ENCODE measurements at regions not wholly inside any gene's neighbourhood (a gene's known extent, or its start where the extent isn't known, plus 50 kb on each side); places are given as distances from the start of the nearest gene placed in this dataset.

DNA sequence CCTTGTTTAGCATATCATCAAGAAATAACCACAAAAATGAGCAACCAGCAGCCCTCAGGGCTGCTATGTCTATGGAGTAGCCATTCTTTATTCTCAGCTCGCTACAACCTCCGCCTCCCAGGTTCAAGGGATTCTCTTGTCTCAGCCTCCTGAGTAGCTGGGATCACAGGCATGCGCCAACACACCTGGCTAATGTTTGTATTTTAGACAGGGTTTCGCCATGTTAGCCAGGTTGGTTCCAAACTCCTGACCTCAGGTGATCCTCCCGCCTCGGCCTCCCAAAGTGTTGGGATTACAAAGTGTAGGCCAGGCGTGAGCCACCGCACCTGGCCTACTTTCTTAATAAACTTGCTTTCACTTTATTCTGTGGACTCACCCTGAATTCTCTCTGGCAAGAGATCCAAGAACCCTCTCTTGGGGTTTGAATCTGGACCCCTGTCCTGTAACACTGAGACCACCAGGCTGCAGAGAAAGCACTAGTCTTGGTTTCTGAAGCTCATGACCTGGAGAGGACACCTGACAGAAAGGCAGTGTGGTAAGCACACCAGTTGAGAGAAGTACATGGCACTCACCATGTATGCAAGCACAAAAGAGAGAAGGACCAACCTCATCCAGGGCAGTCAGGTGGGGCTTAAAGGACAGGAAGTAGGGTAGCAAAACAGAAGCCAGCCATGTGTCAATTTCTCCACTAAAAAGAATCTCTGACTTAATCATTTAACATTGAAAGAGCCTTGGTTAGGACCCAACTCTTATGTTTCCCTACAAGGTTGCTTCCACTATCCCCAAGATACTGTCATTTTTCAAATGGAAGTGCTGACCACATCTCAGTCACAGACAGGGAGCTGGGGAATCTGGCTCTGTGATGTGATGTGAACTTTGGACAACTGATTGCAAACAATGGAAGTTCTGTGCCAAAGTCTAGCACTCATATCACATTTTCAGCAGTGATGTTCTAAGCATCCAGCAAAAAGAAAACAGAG is 97.4 kb upstream of the DST start:
- ChIA-PET CTCF (no interaction called here), POLR2A (no interaction called here)
- Histone ChIP-seq H3K4me3 (ENCODE audit: low read length) (no peak overlapping the region), H3K4me1 (ENCODE audit: control insufficient read depth in 2 of 2, insufficient read depth in 2 of 2, low read length in 2 of 2) (no peaks in the 10 kb centered on the region), H3K27ac (ENCODE audit: low read depth, low read length) (no peak overlapping the region), H3K36me3 (ENCODE audit: control insufficient read depth in 2 of 3, insufficient read depth in 3 of 3, low read length in 3 of 3) (no peaks in the 10 kb centered on the region), H3K27me3 (ENCODE audit: control insufficient read depth in 2 of 2, insufficient read depth in 2 of 2, low read length in 2 of 2) (no peaks in the 10 kb centered on the region), H3K9me3 (ENCODE audit: control insufficient read depth in 2 of 3, low read length in 3 of 3) (no peaks in the 10 kb centered on the region)
- H3K27me3 Mint-ChIP-seq, result peaks cover 0 to 14% (median 10%) of the 10 kb centered on the region in 5 donors
- DNase-seq, result no peak
- H3K4me3 Mint-ChIP-seq, result no peak overlapping the region
- peaks cover 0 to 4% (median 0%) of the 10 kb centered on the region in 7 donors for H3K4me1 Mint-ChIP-seq
- no peak overlapping the region for H3K27ac Mint-ChIP-seq
- intact Hi-C loops (cut with micrococcal nuclease), result no loop called here
- H3K36me3 Mint-ChIP-seq, result no peaks in the 10 kb centered on the region
- H3K9me3 Mint-ChIP-seq, result no peaks in the 10 kb centered on the region
- ATAC-seq, result no peak

DNA sequence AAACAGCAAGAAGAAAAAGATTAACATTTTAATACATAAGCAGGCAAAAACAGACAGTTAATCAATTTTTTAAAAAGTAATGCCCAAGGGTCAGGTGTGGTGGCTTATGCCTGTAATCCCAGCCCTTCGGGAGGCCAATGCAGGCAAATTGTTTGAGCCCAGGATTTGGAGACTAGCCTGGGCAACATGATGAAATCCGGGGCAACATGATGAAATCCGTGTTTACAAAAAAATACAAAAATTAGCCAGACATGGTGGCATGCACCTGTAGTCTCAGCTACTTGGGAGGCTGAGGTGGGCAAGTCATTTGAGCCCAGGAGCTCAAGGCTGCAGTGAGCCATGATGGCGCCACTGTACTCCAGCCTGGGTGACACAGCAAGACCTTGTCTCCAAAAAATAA is 94.1 kb upstream of the DST start:
- Histone ChIP-seq H3K36me3 (ENCODE audit: control insufficient read depth in 2 of 3, insufficient read depth in 3 of 3, low read length in 3 of 3) (no peaks in the 10 kb centered on the region), H3K4me3 (ENCODE audit: low read length) (no peak overlapping the region), H3K27ac (ENCODE audit: low read depth, low read length) (no peak overlapping the region), H3K9me3 (ENCODE audit: control insufficient read depth in 2 of 3, low read length in 3 of 3) (no peaks in the 10 kb centered on the region), H3K4me1 (ENCODE audit: control insufficient read depth in 2 of 2, insufficient read depth in 2 of 2, low read length in 2 of 2) (no peaks in the 10 kb centered on the region), H3K27me3 (ENCODE audit: control insufficient read depth in 2 of 2, insufficient read depth in 2 of 2, low read length in 2 of 2) (no peaks in the 10 kb centered on the region)
- ATAC-seq (no peak), DNase-seq (no peak)
- intact Hi-C loops (cut with micrococcal nuclease), result no loop called here
- CTCF ChIA-PET, result no interaction called here
- POLR2A ChIA-PET, result no interaction called here
- Mint-ChIP-seq H3K27me3 (peaks cover 0 to 14% (median 2%) of the 10 kb centered on the region in 5 donors), H3K4me3 (no peak overlapping the region), H3K4me1 (no peaks in the 10 kb centered on the region), H3K36me3 (no peaks in the 10 kb centered on the region), H3K9me3 (no peaks in the 10 kb centered on the region), H3K27ac (no peak overlapping the region)

DNA sequence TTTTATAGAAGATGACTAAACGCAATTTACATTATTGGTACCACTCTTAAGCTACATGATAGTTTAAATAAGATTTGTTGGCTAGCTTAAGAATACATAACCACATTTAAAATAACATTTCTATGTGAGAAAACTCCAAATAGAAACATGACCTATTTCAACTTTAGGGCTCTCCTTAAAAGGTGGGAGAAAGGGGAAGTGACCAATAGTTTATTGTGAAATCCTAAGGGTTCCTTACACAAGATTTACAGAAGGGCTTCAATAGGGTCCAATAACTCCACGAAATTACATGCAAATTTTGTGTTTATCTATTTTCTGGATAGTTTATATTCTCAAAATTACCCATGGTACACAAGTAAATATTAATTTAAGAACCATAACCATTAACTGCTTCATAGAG is 91.6 kb upstream of the DST start:
- Histone ChIP-seq H3K9me3 (ENCODE audit: control insufficient read depth in 2 of 3, low read length in 3 of 3) (no peaks in the 10 kb centered on the region), H3K4me1 (ENCODE audit: control insufficient read depth in 2 of 2, insufficient read depth in 2 of 2, low read length in 2 of 2) (no peaks in the 10 kb centered on the region), H3K27ac (ENCODE audit: low read depth, low read length) (no peak overlapping the region), H3K4me3 (ENCODE audit: low read length) (no peak overlapping the region), H3K27me3 (ENCODE audit: control insufficient read depth in 2 of 2, insufficient read depth in 2 of 2, low read length in 2 of 2) (no peaks in the 10 kb centered on the region), H3K36me3 (ENCODE audit: control insufficient read depth in 2 of 3, insufficient read depth in 3 of 3, low read length in 3 of 3) (no peaks in the 10 kb centered on the region)
- Mint-ChIP-seq H3K4me3 (no peak overlapping the region), H3K9me3 (no peaks in the 10 kb centered on the region), H3K36me3 (no peaks in the 10 kb centered on the region), H3K27ac (no peak overlapping the region), H3K27me3 (peaks cover 0 to 19% (median 3%) of the 10 kb centered on the region in 5 donors), H3K4me1 (no peaks in the 10 kb centered on the region)
- DNase-seq (no peak), ATAC-seq (no peak)
- CTCF ChIA-PET, result no interaction called here
- intact Hi-C loops (cut with micrococcal nuclease), result no loop called here
- POLR2A ChIA-PET, result no interaction called here

DNA sequence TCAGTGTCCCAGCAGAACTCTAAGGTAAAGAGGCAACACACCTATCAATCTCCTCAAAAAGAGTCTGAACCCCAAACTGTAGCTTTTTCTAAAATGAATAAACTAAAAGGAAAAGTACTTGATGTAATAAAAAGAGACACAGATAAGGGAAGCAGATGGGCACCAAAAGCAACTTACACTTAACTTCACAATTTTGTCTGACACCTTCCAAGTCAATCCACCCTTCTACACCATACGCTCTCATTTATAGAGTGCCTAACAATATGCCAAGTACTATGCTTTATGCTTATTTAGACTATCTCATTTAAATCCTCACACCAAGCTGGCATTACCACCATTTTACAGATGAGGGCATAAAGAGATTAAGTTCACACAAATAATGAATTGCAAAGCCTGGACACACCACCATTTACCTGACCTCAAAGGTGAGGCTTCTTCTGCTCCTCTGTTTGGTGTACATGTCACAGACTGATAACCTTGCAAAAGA is 90.6 kb upstream of the DST start:
- ChIA-PET POLR2A (no interaction called here), CTCF (no interaction called here)
- no peaks in the 10 kb centered on the region for H3K36me3 ChIP-seq (ENCODE audit: control insufficient read depth in 2 of 3, insufficient read depth in 3 of 3, low read length in 3 of 3)
- H3K27ac ChIP-seq (ENCODE audit: low read depth, low read length), result no peak overlapping the region
- Mint-ChIP-seq H3K4me1 (no peaks in the 10 kb centered on the region), H3K27ac (no peak overlapping the region), H3K27me3 (peaks cover 0 to 14% (median 3%) of the 10 kb centered on the region in 5 donors), H3K9me3 (no peaks in the 10 kb centered on the region), H3K36me3 (no peaks in the 10 kb centered on the region), H3K4me3 (no peak overlapping the region)
- no peaks in the 10 kb centered on the region for H3K9me3 ChIP-seq (ENCODE audit: control insufficient read depth in 2 of 3, low read length in 3 of 3)
- DNase-seq (no peak), ATAC-seq (no peak)
- no peaks in the 10 kb centered on the region for H3K27me3 ChIP-seq (ENCODE audit: control insufficient read depth in 2 of 2, insufficient read depth in 2 of 2, low read length in 2 of 2)
- intact Hi-C loops (cut with micrococcal nuclease), result no loop called here
- no peak overlapping the region for H3K4me3 ChIP-seq (ENCODE audit: low read length)
- H3K4me1 ChIP-seq (ENCODE audit: control insufficient read depth in 2 of 2, insufficient read depth in 2 of 2, low read length in 2 of 2), result no peaks in the 10 kb centered on the region

DNA sequence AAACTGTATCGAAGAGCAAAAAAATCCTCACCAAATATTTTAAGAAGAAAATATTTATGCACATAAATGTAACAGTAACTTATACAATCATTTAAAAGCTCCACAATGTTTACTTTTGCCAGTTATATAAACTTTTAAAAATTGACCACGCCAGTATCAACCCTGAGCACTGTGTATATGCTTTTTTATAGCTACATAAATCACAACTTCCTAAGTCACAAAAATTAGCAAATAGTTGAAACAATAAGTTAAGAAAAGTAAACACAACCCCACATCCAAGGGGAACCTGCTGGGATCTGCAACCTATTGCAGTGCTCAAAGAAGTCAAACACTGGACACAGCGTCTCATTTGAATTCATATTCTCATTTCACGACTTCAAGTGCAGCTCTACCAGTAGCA is 89.8 kb upstream of the DST start:
- CTCF ChIA-PET, result no interaction called here

DNA sequence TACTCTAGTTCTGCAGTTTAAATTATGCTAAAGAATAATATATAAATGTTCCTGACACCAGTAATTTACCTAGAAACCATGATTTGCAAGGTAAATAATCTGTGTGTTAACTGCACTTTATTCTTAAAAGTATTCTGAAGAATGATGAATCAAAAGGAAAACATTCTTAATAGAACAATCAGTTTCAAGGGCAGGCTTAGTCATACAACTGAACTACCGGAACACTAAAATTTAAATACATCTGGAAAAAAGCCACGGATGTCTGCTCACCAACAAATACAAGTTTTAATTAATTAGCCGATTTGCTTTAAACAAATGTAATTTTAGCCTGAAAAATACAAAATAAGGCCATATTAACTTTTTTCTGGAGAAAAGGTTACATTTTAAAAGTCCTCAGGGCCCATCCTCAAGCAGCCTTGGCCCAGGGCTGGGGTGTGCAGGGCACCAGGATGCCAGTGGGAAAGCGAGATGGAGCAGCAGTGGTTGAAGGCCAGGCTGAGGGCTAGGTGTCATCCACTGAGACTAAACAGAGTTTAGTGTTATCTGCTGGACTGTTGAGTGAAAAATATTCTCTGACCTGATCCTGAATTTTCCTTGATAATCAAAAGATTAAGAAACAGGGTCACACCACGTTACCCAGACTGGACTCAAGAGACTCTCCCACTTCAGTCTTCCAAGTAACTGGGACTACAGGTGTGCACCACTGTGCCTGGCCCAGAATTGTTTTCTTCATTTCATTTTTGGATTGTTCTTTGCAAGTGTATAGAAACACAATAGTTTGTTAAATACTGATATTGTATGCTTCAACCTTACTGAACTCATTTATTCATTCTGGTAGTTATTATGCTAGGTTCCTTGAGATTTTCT is 88.2 kb upstream of the DST start:
- no peak for ATAC-seq
- peaks cover 0 to 13% (median 0%) of the 10 kb centered on the region in 5 donors for H3K27me3 Mint-ChIP-seq
- no peak for DNase-seq
- no peak overlapping the region for H3K4me3 Mint-ChIP-seq
- CTCF ChIA-PET, result no interaction called here
- no peak overlapping the region for H3K27ac ChIP-seq (ENCODE audit: low read depth, low read length)
- no peak overlapping the region for H3K27ac Mint-ChIP-seq
- POLR2A ChIA-PET, result no interaction called here
- no peak overlapping the region for H3K4me3 ChIP-seq (ENCODE audit: low read length)
- no peaks in the 10 kb centered on the region for H3K4me1 ChIP-seq (ENCODE audit: control insufficient read depth in 2 of 2, insufficient read depth in 2 of 2, low read length in 2 of 2)
- H3K4me1 Mint-ChIP-seq, result no peaks in the 10 kb centered on the region
- no peaks in the 10 kb centered on the region for H3K9me3 ChIP-seq (ENCODE audit: control insufficient read depth in 2 of 3, low read length in 3 of 3)
- no peaks in the 10 kb centered on the region for H3K36me3 ChIP-seq (ENCODE audit: control insufficient read depth in 2 of 3, insufficient read depth in 3 of 3, low read length in 3 of 3)
- no peaks in the 10 kb centered on the region for H3K9me3 Mint-ChIP-seq
- intact Hi-C loops (cut with micrococcal nuclease), result no loop called here
- no peaks in the 10 kb centered on the region for H3K27me3 ChIP-seq (ENCODE audit: control insufficient read depth in 2 of 2, insufficient read depth in 2 of 2, low read length in 2 of 2)
- H3K36me3 Mint-ChIP-seq, result no peaks in the 10 kb centered on the region

More for the DNA sequence above, 89.8 kb upstream of the DST start:
- intact Hi-C loops (cut with micrococcal nuclease), result no loop called here
- POLR2A ChIA-PET, result no interaction called here
- H3K9me3 Mint-ChIP-seq, result no peaks in the 10 kb centered on the region
- no peak overlapping the region for H3K4me3 ChIP-seq (ENCODE audit: low read length)
- H3K27ac Mint-ChIP-seq, result no peak overlapping the region
- H3K36me3 Mint-ChIP-seq, result no peaks in the 10 kb centered on the region
- H3K9me3 ChIP-seq (ENCODE audit: control insufficient read depth in 2 of 3, low read length in 3 of 3), result no peaks in the 10 kb centered on the region
- ATAC-seq, result no peak
- H3K4me1 Mint-ChIP-seq, result no peaks in the 10 kb centered on the region
- H3K36me3 ChIP-seq (ENCODE audit: control insufficient read depth in 2 of 3, insufficient read depth in 3 of 3, low read length in 3 of 3), result no peaks in the 10 kb centered on the region
- DNase-seq, result no peak
- H3K4me3 Mint-ChIP-seq, result no peak overlapping the region
- H3K27ac ChIP-seq (ENCODE audit: low read depth, low read length), result no peak overlapping the region
- peaks cover 0 to 17% (median 3%) of the 10 kb centered on the region in 5 donors for H3K27me3 Mint-ChIP-seq
- no peaks in the 10 kb centered on the region for H3K27me3 ChIP-seq (ENCODE audit: control insufficient read depth in 2 of 2, insufficient read depth in 2 of 2, low read length in 2 of 2)
- no peaks in the 10 kb centered on the region for H3K4me1 ChIP-seq (ENCODE audit: control insufficient read depth in 2 of 2, insufficient read depth in 2 of 2, low read length in 2 of 2)
